Osteocyte (in vitro differentiated cells): ENCODE measurements at regions not wholly inside any gene's neighbourhood (a gene's known extent, or its start where the extent isn't known, plus 50 kb on each side); places are given as distances from the start of the nearest gene placed in this dataset.

Source experiments
- DNase-seq: peaks from one replicate; pipeline ENCODE4 v3.0.0; 2021; ENCODE audit warnings: mixed read lengths; ENCODE audit not compliant: unreplicated experiment; ENCODE audit errors: extremely low spot score
- H3K27ac Mint-ChIP-seq: one replicate; pipeline ENCODE4 v1.8.0; 2021; ENCODE audit warnings: mild to moderate bottlenecking, mixed read lengths; ENCODE audit not compliant: unreplicated experiment
- H3K27me3 Mint-ChIP-seq: one replicate; pipeline ENCODE4 v1.8.0; 2021; ENCODE audit warnings: mixed read lengths; ENCODE audit not compliant: unreplicated experiment
- H3K36me3 Mint-ChIP-seq: one replicate; pipeline ENCODE4 v1.8.0; 2021; ENCODE audit warnings: mixed read lengths; ENCODE audit not compliant: unreplicated experiment
- H3K4me1 Mint-ChIP-seq: one replicate; pipeline ENCODE4 v1.8.0; 2021; ENCODE audit warnings: mixed read lengths; ENCODE audit not compliant: unreplicated experiment
- H3K4me3 Mint-ChIP-seq: one replicate; pipeline ENCODE4 v1.8.0; 2021; ENCODE audit warnings: mild to moderate bottlenecking, moderate library complexity, mixed read lengths; ENCODE audit not compliant: unreplicated experiment
- H3K9me3 Mint-ChIP-seq: one replicate; pipeline ENCODE4 v1.8.0; 2021; ENCODE audit warnings: mixed read lengths; ENCODE audit not compliant: unreplicated experiment
- TF ChIP-seq, protein P1 (sequence below): fragments of 200-600 bp; sonication (generic); IDR thresholded peaks from 2 replicates; pipeline ENCODE4 v1.5.0; 2021; ENCODE audit warnings: antibody characterized with exemption, mild to moderate bottlenecking, moderate library complexity

DNA sequence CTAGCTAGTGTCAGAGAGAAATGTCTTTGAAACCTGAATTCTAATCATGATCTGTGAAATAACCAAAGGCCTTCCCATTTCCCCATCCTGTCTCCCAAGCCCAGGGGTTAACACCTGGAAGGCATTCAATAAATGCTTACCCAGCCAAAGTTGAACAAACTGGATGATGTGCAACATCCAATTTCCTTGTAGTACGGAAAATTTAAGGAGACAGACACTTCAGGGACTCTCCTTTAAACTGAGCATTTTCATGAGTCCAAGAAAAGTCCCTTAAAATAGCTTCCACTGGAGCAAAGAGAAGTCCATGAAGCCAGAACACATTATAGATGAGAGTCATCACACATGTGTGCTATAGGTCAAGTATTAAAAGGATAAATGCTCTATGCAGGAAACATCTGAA, 271.2 kb downstream of the RAB28 start:
- Mint-ChIP-seq H3K27ac (no peak overlapping the region), H3K9me3 (peaks cover 5% of the 10 kb centered on the region), H3K4me1 (no peaks in the 10 kb centered on the region)

DNA sequence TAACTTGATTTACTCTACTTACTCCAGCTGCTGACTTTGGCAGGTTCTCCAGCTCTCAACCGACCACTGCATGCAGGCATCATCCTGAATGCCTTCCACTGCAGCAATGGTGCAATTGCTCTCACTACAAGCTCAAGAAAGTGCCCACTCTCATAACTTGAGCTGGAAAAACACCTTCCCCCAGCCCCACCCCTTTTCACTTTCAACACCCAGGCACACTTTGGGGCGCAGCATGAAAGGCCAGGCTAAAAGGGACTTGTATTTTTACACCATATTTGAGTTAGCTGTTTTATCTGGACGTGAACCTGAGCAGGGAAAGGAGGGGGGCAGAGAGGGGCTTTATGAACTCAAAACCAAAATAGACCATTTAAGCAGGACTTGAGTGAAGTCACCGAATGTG, 274.5 kb downstream of the RAB28 start:
- no peaks in the 10 kb centered on the region for H3K36me3 Mint-ChIP-seq
- no peaks in the 10 kb centered on the region for H3K9me3 Mint-ChIP-seq
- TF ChIP-seq, protein P1, sequence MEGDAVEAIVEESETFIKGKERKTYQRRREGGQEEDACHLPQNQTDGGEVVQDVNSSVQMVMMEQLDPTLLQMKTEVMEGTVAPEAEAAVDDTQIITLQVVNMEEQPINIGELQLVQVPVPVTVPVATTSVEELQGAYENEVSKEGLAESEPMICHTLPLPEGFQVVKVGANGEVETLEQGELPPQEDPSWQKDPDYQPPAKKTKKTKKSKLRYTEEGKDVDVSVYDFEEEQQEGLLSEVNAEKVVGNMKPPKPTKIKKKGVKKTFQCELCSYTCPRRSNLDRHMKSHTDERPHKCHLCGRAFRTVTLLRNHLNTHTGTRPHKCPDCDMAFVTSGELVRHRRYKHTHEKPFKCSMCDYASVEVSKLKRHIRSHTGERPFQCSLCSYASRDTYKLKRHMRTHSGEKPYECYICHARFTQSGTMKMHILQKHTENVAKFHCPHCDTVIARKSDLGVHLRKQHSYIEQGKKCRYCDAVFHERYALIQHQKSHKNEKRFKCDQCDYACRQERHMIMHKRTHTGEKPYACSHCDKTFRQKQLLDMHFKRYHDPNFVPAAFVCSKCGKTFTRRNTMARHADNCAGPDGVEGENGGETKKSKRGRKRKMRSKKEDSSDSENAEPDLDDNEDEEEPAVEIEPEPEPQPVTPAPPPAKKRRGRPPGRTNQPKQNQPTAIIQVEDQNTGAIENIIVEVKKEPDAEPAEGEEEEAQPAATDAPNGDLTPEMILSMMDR = no peak
- H3K4me1 Mint-ChIP-seq = no peaks in the 10 kb centered on the region
- no peak overlapping the region for H3K27ac Mint-ChIP-seq
- H3K27me3 Mint-ChIP-seq = no peaks in the 10 kb centered on the region
- DNase-seq = no peak
- H3K4me3 Mint-ChIP-seq = no peak overlapping the region

More for the DNA sequence above, 271.2 kb downstream of the RAB28 start:
- Mint-ChIP-seq H3K4me3 (no peak overlapping the region), H3K36me3 (no peaks in the 10 kb centered on the region), H3K27me3 (no peaks in the 10 kb centered on the region)
- TF ChIP-seq, protein P1 = no peak
- DNase-seq = no peak

DNA sequence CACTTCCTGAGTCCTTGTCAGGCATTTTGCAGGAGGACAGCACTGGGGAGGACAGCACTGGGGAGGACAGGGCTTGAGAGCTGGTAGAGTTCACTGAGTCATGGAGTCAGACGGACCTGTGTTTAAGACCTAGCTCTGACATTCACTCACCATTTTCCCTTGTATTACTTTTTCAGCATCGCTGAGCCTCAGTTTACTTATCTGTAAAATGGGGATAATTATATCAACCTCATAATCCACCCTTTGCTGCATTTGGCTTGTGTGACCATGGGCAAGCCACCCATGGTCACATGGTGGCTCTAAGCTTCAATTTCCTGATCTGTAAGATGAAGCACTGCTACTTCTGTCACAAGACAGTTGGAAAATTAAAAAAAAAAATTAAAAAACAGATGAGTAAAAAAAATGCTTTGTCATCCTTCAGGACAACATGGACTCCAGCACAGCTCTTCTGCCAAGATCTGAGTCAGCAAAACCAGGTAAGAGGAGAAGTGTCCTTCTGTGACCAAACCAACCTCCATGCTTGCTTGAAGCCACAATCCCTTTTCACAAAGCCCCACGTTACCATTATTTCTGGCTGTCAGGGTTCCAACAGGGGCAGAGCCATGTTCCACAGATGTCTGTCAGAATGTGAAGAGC, 275.5 kb downstream of the RAB28 start:
- Mint-ChIP-seq H3K36me3 (no peaks in the 10 kb centered on the region), H3K27ac (no peak overlapping the region), H3K27me3 (no peaks in the 10 kb centered on the region)

DNA sequence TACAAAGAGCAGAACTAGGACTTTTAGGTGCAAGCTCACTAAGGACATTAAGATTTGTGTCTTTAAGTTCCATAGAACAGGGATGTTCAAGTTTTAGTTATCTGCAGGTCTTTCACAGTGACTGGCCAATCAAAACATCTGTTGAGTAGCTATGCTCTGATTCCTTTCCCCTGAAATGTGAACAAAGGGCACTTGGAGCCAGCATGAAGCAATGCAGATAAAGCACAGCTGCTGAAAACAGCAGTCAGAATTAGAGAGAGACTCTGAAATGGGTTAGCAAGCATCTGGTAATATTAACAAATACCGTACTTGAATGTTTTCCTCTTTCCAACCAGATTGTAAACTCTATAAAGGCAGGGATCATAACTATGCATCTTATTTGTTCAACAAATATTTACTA, 276.9 kb downstream of the RAB28 start:
- H3K9me3 Mint-ChIP-seq = no peaks in the 10 kb centered on the region
- TF ChIP-seq, protein P1 = no peak
- H3K27ac Mint-ChIP-seq = no peak overlapping the region
- H3K36me3 Mint-ChIP-seq = no peaks in the 10 kb centered on the region
- H3K4me1 Mint-ChIP-seq = no peaks in the 10 kb centered on the region
- no peak overlapping the region for H3K4me3 Mint-ChIP-seq
- no peaks in the 10 kb centered on the region for H3K27me3 Mint-ChIP-seq
- DNase-seq = no peak

More for the DNA sequence above, 275.5 kb downstream of the RAB28 start:
- TF ChIP-seq, protein P1 = no peak
- no peak for DNase-seq
- Mint-ChIP-seq H3K9me3 (no peaks in the 10 kb centered on the region), H3K4me3 (no peak overlapping the region), H3K4me1 (no peaks in the 10 kb centered on the region)

DNA sequence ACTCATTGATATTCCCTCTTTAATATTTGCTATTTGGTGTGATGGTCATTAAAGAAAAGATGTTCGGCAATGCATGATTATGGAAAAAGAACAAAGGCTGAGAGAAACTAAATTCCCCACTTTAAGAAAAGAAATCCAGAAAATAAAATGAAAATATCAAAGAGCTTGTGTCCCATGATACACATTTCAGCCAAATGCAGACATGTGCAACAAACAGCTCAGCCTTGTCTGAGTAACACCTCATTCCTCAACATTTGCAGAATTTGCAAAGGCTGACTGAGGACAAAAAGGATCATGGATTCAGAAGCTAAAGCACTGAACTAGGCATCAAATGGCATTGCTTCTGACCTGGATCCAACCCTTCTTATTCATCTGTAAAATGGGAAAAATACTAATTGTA, 281.0 kb downstream of the RAB28 start:
- H3K4me1 Mint-ChIP-seq = no peaks in the 10 kb centered on the region
- no peaks in the 10 kb centered on the region for H3K36me3 Mint-ChIP-seq
- H3K9me3 Mint-ChIP-seq = no peaks in the 10 kb centered on the region
- TF ChIP-seq, protein P1 = no peak
- no peak for DNase-seq
- H3K27ac Mint-ChIP-seq = no peak overlapping the region
- no peaks in the 10 kb centered on the region for H3K27me3 Mint-ChIP-seq
- H3K4me3 Mint-ChIP-seq = no peak overlapping the region
